ENCODE measurements at regions not wholly inside any gene's neighbourhood (a gene's known extent, or its start where the extent isn't known, plus 50 kb on each side); places are given as distances from the start of the nearest gene placed in this dataset.

GRCh38 chr16:73545755-73546154 lies 497.8 kb upstream of the ZFHX3 start:
- H3K79me2 ChIP-seq = no peaks in the 10 kb centered on the region
- peaks cover 17% of the 10 kb centered on the region for H3K27me3 ChIP-seq (ENCODE audit: control insufficient read depth, insufficient read depth, low read length)
- no peak overlapping the region for H3K4me3 ChIP-seq (ENCODE audit: low read depth, low read length)

GRCh38 chr16:73545290-73545689 lies 497.4 kb upstream of the ZFHX3 start:
- Histone ChIP-seq H3K27ac (no peak overlapping the region), H3K4me2 (ENCODE audit: low read length) (no peak overlapping the region), H3K9ac (no peak overlapping the region), H3K4me1 (no peaks in the 10 kb centered on the region), H3K27me3 (ENCODE audit: control insufficient read depth, insufficient read depth, low read length) (peaks cover 17% of the 10 kb centered on the region), H3K36me3 (ENCODE audit: control insufficient read depth, insufficient read depth, low read length) (no peaks in the 10 kb centered on the region), H3K79me2 (no peaks in the 10 kb centered on the region), H3K4me3 (ENCODE audit: low read depth, low read length) (no peak overlapping the region), H2AFZ (no peak overlapping the region), H3K9me3 (ENCODE audit: control insufficient read depth, low read length) (no peaks in the 10 kb centered on the region)
- TF ChIP-seq CTCF (IDR thresholded peaks at IDR 0.05) = no peak

More at GRCh38 chr16:73545755-73546154, 497.8 kb upstream of the ZFHX3 start:
- Histone ChIP-seq H3K4me2 (ENCODE audit: low read length) (no peak overlapping the region), H3K9me3 (ENCODE audit: control insufficient read depth, low read length) (no peaks in the 10 kb centered on the region), H3K36me3 (ENCODE audit: control insufficient read depth, insufficient read depth, low read length) (no peaks in the 10 kb centered on the region), H3K27ac (no peak overlapping the region), H3K4me1 (no peaks in the 10 kb centered on the region), H3K9ac (no peak overlapping the region), H2AFZ (no peak overlapping the region)
- no peak for TF ChIP-seq CTCF (IDR thresholded peaks at IDR 0.05)

GRCh38 chr16:73544826-73545225 lies 496.9 kb upstream of the ZFHX3 start:
- Histone ChIP-seq H3K4me2 (ENCODE audit: low read length) (no peak overlapping the region), H3K4me3 (ENCODE audit: low read depth, low read length) (no peak overlapping the region), H3K27ac (no peak overlapping the region), H3K9ac (no peak overlapping the region), H3K36me3 (ENCODE audit: control insufficient read depth, insufficient read depth, low read length) (no peaks in the 10 kb centered on the region), H3K79me2 (no peaks in the 10 kb centered on the region), H2AFZ (no peak overlapping the region), H3K27me3 (ENCODE audit: control insufficient read depth, insufficient read depth, low read length) (peaks cover 17% of the 10 kb centered on the region), H3K9me3 (ENCODE audit: control insufficient read depth, low read length) (no peaks in the 10 kb centered on the region), H3K4me1 (no peaks in the 10 kb centered on the region)
- no peak for TF ChIP-seq CTCF (IDR thresholded peaks at IDR 0.05)

- Histone ChIP-seq H3K9ac (no peak overlapping the region), H3K36me3 (ENCODE audit: control insufficient read depth, insufficient read depth, low read length) (no peaks in the 10 kb centered on the region), H3K79me2 (no peaks in the 10 kb centered on the region), H3K27ac (no peak overlapping the region), H3K4me1 (no peaks in the 10 kb centered on the region), H2AFZ (no peak overlapping the region), H3K9me3 (ENCODE audit: control insufficient read depth, low read length) (no peaks in the 10 kb centered on the region), H3K4me2 (ENCODE audit: low read length) (no peak overlapping the region), H3K27me3 (ENCODE audit: control insufficient read depth, insufficient read depth, low read length) (peaks cover 17% of the 10 kb centered on the region), H3K4me3 (ENCODE audit: low read depth, low read length) (no peak overlapping the region)
- TF ChIP-seq CTCF (IDR thresholded peaks at IDR 0.05) = no peak
Observed at GRCh38 chr16:73543970-73544599, 496.2 kb upstream of the ZFHX3 start.

- no peak overlapping the region for H3K27ac ChIP-seq
- no peaks in the 10 kb centered on the region for H3K79me2 ChIP-seq
- no peak overlapping the region for H2AFZ ChIP-seq
- H3K36me3 ChIP-seq (ENCODE audit: control insufficient read depth, insufficient read depth, low read length) = no peaks in the 10 kb centered on the region
- H3K4me2 ChIP-seq (ENCODE audit: low read length) = no peak overlapping the region
- H3K9me3 ChIP-seq (ENCODE audit: control insufficient read depth, low read length) = no peaks in the 10 kb centered on the region
- TF ChIP-seq CTCF (IDR thresholded peaks at IDR 0.05) = no peak
- H3K4me3 ChIP-seq (ENCODE audit: low read depth, low read length) = no peak overlapping the region
- H3K4me1 ChIP-seq = no peaks in the 10 kb centered on the region
- no peak overlapping the region for H3K9ac ChIP-seq
- peaks cover 17% of the 10 kb centered on the region for H3K27me3 ChIP-seq (ENCODE audit: control insufficient read depth, insufficient read depth, low read length)
Observed at GRCh38 chr16:73543331-73543969, 495.5 kb upstream of the ZFHX3 start.
